ENCODE measurements at regions not wholly inside any gene's neighbourhood (a gene's known extent, or its start where the extent isn't known, plus 50 kb on each side); places are given as distances from the start of the nearest gene placed in this dataset.

GRCh38 chr2:215572341-215572848 lies 136.5 kb upstream of the FN1 start:
- Histone ChIP-seq H3K9me3 (no peaks in the 10 kb centered on the region), H3K4me3 (ENCODE audit: low read depth in 2 of 2, low read length in 1 of 2) (no peak overlapping the region), H3K79me2 (ENCODE audit: insufficient read depth) (no peaks in the 10 kb centered on the region), H2AFZ (ENCODE audit: low read depth) (0 out of 2 replicates have a peak overlapping the region, but pooled peaks have one; percentile 20), H3K4me1 (ENCODE audit: control insufficient read depth in 1 of 2, insufficient read depth in 2 of 2, low read depth in 1 of 2, low read length in 1 of 2) (no peaks in the 10 kb centered on the region; a peak in 3 of 4 replicates), H3K9ac (no peak overlapping the region), H3K9me2 (no peaks in the 10 kb centered on the region), H3K27me3 (ENCODE audit: insufficient read depth) (no peaks in the 10 kb centered on the region), H3F3A (replicated peaks; ENCODE audit: insufficient read depth) (peaks cover 4% of the 10 kb centered on the region), H3K4me2 (no peak overlapping the region), H3K36me3 (replicated peaks in 1 of 2; ENCODE audit: control insufficient read depth in 1 of 2, insufficient read depth in 2 of 2, low read length in 1 of 2) (no peaks in the 10 kb centered on the region), H3K27ac (ENCODE audit: low read depth in 2 of 2, low read length in 1 of 2) (no peak overlapping the region), H4K20me1 (ENCODE audit: insufficient read depth) (no peaks in the 10 kb centered on the region)
- TF ChIP-seq TAF1 (IDR thresholded peaks at IDR 0.05; ENCODE audit: borderline replicate concordance, low read depth, low read length) (no peak), MXI1 (IDR thresholded peaks at IDR 0.05; ENCODE audit: low read depth, low read length) (no peak), SIN3A (IDR thresholded peaks at IDR 0.05; ENCODE audit: borderline replicate concordance, low read depth, low read length) (no peak), FOXJ3 (CRISPR knock-in tag; IDR thresholded peaks at IDR 0.05) (no peak), ELF1 (IDR thresholded peaks at IDR 0.05) (no peak), PBX3 (IDR thresholded peaks at IDR 0.05) (no peak), NRF1 (IDR thresholded peaks at IDR 0.05; ENCODE audit: low read depth, low read length) (no peak), CHD2 (IDR thresholded peaks at IDR 0.05; ENCODE audit: low read length, partially characterized antibody) (no peak), GABPA (IDR thresholded peaks at IDR 0.05; ENCODE audit: low read depth) (no peak), ZBTB33 (IDR thresholded peaks at IDR 0.05; ENCODE audit: borderline replicate concordance, low read depth) (no peak), CTCF (IDR thresholded peaks at IDR 0.05) (no peak), SMC3 (IDR thresholded peaks at IDR 0.05; ENCODE audit: low read depth, low read length) (no peak), RAD21 (IDR thresholded peaks at IDR 0.05; ENCODE audit: low read length) (no peak), RXRA (IDR thresholded peaks at IDR 0.05; ENCODE audit: borderline replicate concordance, low read depth) (no peak), TCF12 (IDR thresholded peaks at IDR 0.05) (no peak), USF1 (IDR thresholded peaks at IDR 0.05; ENCODE audit: borderline replicate concordance, low read depth) (no peak), FOSL2 (IDR thresholded peaks at IDR 0.05; ENCODE audit: borderline replicate concordance, low read depth) (no peak), EP300 (IDR thresholded peaks at IDR 0.05; ENCODE audit: borderline replicate concordance in 1 of 2, low read depth in 1 of 2, low read length in 1 of 2) (no peak), RFX5 (IDR thresholded peaks at IDR 0.05; ENCODE audit: low read length) (no peak), YY1 (IDR thresholded peaks at IDR 0.05; ENCODE audit: low read depth) (no peak)
- 69% methylated on average over 2 of the region's 2 CpGs for WGBS (ENCODE audit: low lambda C conversion rate)
- POLR2A ChIA-PET = no interaction called here
- CTCF ChIA-PET = no interaction called here
- DNase-seq = no peak

Measured in SK-N-SH (cell line).